ENCODE measurements at regions not wholly inside any gene's neighbourhood (a gene's known extent, or its start where the extent isn't known, plus 50 kb on each side); places are given as distances from the start of the nearest gene placed in this dataset.

DNA sequence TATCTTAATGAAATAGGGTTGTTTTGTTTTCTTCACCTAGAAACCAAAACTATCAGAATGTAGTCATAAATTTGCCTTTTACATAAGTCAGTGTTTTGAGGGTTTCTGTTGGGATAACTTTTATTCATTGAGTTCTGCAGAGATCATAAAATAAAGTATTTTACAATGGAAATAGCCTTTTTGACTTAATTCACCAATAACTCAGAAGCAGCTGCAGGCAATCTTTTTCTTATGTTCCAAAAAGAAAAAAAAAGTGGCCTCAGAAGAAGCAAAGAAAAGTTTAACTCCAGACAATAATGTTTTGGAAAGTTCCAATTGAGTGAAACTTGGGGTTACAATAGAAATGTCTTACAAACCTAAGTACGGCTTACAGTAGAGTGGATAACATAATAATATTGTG is 491.7 kb upstream of the NRP1 start:
- TF ChIP-seq, protein P1, sequence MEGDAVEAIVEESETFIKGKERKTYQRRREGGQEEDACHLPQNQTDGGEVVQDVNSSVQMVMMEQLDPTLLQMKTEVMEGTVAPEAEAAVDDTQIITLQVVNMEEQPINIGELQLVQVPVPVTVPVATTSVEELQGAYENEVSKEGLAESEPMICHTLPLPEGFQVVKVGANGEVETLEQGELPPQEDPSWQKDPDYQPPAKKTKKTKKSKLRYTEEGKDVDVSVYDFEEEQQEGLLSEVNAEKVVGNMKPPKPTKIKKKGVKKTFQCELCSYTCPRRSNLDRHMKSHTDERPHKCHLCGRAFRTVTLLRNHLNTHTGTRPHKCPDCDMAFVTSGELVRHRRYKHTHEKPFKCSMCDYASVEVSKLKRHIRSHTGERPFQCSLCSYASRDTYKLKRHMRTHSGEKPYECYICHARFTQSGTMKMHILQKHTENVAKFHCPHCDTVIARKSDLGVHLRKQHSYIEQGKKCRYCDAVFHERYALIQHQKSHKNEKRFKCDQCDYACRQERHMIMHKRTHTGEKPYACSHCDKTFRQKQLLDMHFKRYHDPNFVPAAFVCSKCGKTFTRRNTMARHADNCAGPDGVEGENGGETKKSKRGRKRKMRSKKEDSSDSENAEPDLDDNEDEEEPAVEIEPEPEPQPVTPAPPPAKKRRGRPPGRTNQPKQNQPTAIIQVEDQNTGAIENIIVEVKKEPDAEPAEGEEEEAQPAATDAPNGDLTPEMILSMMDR (IDR thresholded peaks at IDR 0.05): no peak
- no peak for TF ChIP-seq POLR2A (IDR thresholded peaks at IDR 0.05)

All from right lobe of liver (tissue), 4 donors.